ENCODE measurements at regions not wholly inside any gene's neighbourhood (a gene's known extent, or its start where the extent isn't known, plus 50 kb on each side); places are given as distances from the start of the nearest gene placed in this dataset.

- Histone ChIP-seq H3K4me3 (no peak overlapping the region), H3K4me1 (no peaks in the 10 kb centered on the region), H3K36me3 (ENCODE audit: low read depth, missing control alignments) (no peaks in the 10 kb centered on the region), H3K27me3 (no peaks in the 10 kb centered on the region), H3K27ac (no peak overlapping the region), H3K9me3 (no peaks in the 10 kb centered on the region)
- no peak for TF ChIP-seq POLR2A (IDR thresholded peaks at IDR 0.05)
- no peak for TF ChIP-seq CTCF (IDR thresholded peaks at IDR 0.05)
- 78 to 92% methylated on average over 2 of the region's 2 CpGs for WGBS, 2 donors
- no peak for DNase-seq
- intact Hi-C loops (cut with DNase I; ENCODE audit: low total_unique reads) = no loop called here
Observed at GRCh38 chr5:144093868-144094267, 76.6 kb downstream of the YIPF5 start.

GRCh38 chr5:144100702-144101101 is 69.8 kb downstream of the YIPF5 start:
- 88 to 96% methylated on average over 1 of the region's 1 CpG for WGBS, 2 donors
- intact Hi-C loops (cut with DNase I; ENCODE audit: low total_unique reads) = no loop called here
- Histone ChIP-seq H3K27me3 (no peaks in the 10 kb centered on the region), H3K9me3 (no peaks in the 10 kb centered on the region), H3K4me1 (no peaks in the 10 kb centered on the region), H3K27ac (no peak overlapping the region), H3K4me3 (no peak overlapping the region), H3K36me3 (ENCODE audit: low read depth, missing control alignments) (no peaks in the 10 kb centered on the region)
- DNase-seq = no peak
- TF ChIP-seq CTCF (IDR thresholded peaks at IDR 0.05) = no peak
- TF ChIP-seq POLR2A (IDR thresholded peaks at IDR 0.05) = no peak

DNA sequence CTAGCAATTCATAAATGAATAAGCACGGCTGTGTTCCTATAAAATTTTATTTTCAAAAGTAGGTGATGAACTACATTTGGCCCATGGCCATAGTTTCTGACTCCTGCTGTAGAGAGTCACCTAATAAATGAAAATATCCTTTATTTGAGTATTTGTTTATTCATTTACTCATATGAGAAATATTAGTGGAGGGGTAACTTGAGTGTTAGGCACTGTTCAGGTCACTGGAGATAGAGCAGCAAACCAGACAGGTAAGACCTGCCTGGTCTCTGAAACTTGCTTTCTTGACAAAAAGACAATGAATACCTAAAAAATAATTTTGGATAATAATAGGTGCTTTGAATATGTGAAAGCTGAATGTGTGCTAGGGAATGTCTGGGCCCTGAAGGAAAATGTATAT is 68.8 kb downstream of the YIPF5 start:
- no peak overlapping the region for H3K27ac ChIP-seq
- intact Hi-C loops (cut with DNase I; ENCODE audit: low total_unique reads) = no loop called here
- no peaks in the 10 kb centered on the region for H3K9me3 ChIP-seq
- no peak for DNase-seq
- TF ChIP-seq POLR2A (IDR thresholded peaks at IDR 0.05) = no peak
- TF ChIP-seq CTCF (IDR thresholded peaks at IDR 0.05) = no peak
- H3K4me3 ChIP-seq = no peak overlapping the region
- no peaks in the 10 kb centered on the region for H3K27me3 ChIP-seq
- no peaks in the 10 kb centered on the region for H3K36me3 ChIP-seq (ENCODE audit: low read depth, missing control alignments)
- H3K4me1 ChIP-seq = no peaks in the 10 kb centered on the region
- 77 to 89% methylated on average over 1 of the region's 1 CpG for WGBS, 2 donors

DNA sequence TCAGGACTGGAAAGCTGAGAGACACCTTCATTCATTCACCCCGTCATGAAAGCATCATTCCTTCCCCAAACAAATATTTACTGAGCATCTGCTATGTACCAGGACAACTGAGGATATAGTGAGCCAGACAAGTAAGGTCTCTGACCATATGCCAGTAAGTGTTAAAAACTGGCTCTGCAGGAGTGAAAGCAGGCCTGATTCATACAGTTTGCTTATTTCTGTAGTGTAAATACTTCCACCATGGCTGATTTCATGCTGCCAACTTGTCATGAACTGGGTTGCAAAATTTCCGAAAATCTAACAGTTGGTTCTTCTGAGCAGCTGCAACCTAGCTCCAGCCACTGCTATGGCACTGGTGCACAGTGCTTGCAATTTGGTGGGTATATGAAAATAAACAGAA is 68.1 kb downstream of the YIPF5 start:
- no peaks in the 10 kb centered on the region for H3K27me3 ChIP-seq
- no peaks in the 10 kb centered on the region for H3K4me1 ChIP-seq
- DNase-seq = no peak
- intact Hi-C loops (cut with DNase I; ENCODE audit: low total_unique reads) = no loop called here
- H3K36me3 ChIP-seq (ENCODE audit: low read depth, missing control alignments) = no peaks in the 10 kb centered on the region
- 84 to 91% methylated on average over 2 of the region's 2 CpGs for WGBS, 2 donors
- H3K27ac ChIP-seq = no peak overlapping the region
- TF ChIP-seq POLR2A (IDR thresholded peaks at IDR 0.05) (no peak), CTCF (IDR thresholded peaks at IDR 0.05) (no peak)
- H3K9me3 ChIP-seq = no peaks in the 10 kb centered on the region
- no peak overlapping the region for H3K4me3 ChIP-seq

GRCh38 chr5:144102979-144103378 is 67.5 kb downstream of the YIPF5 start:
- TF ChIP-seq CTCF (IDR thresholded peaks at IDR 0.05) = no peak
- TF ChIP-seq POLR2A (IDR thresholded peaks at IDR 0.05) = no peak
- no peaks in the 10 kb centered on the region for H3K36me3 ChIP-seq (ENCODE audit: low read depth, missing control alignments)
- H3K27me3 ChIP-seq = no peaks in the 10 kb centered on the region
- H3K9me3 ChIP-seq = no peaks in the 10 kb centered on the region
- DNase-seq = no peak
- 90% methylated on average over 2 of the region's 2 CpGs for WGBS, 2 donors
- intact Hi-C loops (cut with DNase I; ENCODE audit: low total_unique reads) = no loop called here
- no peaks in the 10 kb centered on the region for H3K4me1 ChIP-seq
- no peak overlapping the region for H3K27ac ChIP-seq
- H3K4me3 ChIP-seq = no peak overlapping the region

All from testis (tissue), 2 donors.